PC-3 (cell line): ENCODE measurements at regions not wholly inside any gene's neighbourhood (a gene's known extent, or its start where the extent isn't known, plus 50 kb on each side); places are given as distances from the start of the nearest gene placed in this dataset.

Experiments used
- ATAC-seq: fragments of 200-7000 bp; cut with Tn5 transposase; 2 replicates; pipeline ENCODE4 v1.9.1; 2020; ENCODE audit warnings: mild to moderate bottlenecking, moderate library complexity
- BruUV-seq: library from RNA; stranded (reverse); fragments of 400-500 nt; replicated peaks from 2 replicates; lab custom pipeline; 2021; lab: Mats Ljungman, UMichigan
- CTCF ChIA-PET: fragments of 300-600 bp; sonication (Branson Sonifier 250); formaldehyde crosslinking; loops from one replicate; lab custom pipeline; 2022; ENCODE audit warnings: antibody characterized with exemption; lab: Charles Lee
- POLR2A ChIA-PET: fragments of 300-600 bp; sonication (Branson Sonifier 250); formaldehyde crosslinking; loops from one replicate; lab custom pipeline; 2022; ENCODE audit warnings: antibody characterized with exemption; ENCODE audit not compliant: unreplicated experiment; lab: Charles Lee
- DNase-seq: peaks from one replicate; pipeline ENCODE4 v3.0.0-alpha.2; 2015
- H2AFZ ChIP-seq: fragments of 300-600 bp; sonication (generic); 2 replicates; pipeline ENCODE4 v1.6.0; 2016; ENCODE audit warnings: antibody characterized with exemption, low read length
- H3F3A ChIP-seq: fragments of 300-600 bp; sonication (generic); one replicate; pipeline ENCODE4 v1.6.0; 2017; ENCODE audit warnings: antibody characterized with exemption, low read length, control low read depth, mild to moderate bottlenecking; ENCODE audit not compliant: unreplicated experiment
- H3K27ac ChIP-seq: fragments of 300-600 bp; sonication (generic); 2 replicates; pipeline ENCODE4 v1.5.1; 2016; ENCODE audit warnings: mild to moderate bottlenecking, low read length
- H3K27me3 ChIP-seq: fragments of 300-600 bp; sonication (generic); 2 replicates; pipeline ENCODE4 v1.6.1; 2016; ENCODE audit warnings: low read length, mixed read lengths
- H3K36me3 ChIP-seq: fragments of 300-600 bp; sonication (generic); 2 replicates; pipeline ENCODE4 v1.6.1; 2016; ENCODE audit warnings: low read depth, mixed run types, low read length, mixed read lengths
- H3K4me1 ChIP-seq: fragments of 300-600 bp; sonication (generic); 2 replicates; pipeline ENCODE4 v1.5.1; 2016; ENCODE audit warnings: low read length; ENCODE audit not compliant: insufficient read depth
- H3K4me2 ChIP-seq: fragments of 300-600 bp; sonication (generic); 2 replicates; pipeline ENCODE4 v1.6.0; 2016; ENCODE audit warnings: low read length
- H3K4me3 ChIP-seq: fragments of 300-600 bp; sonication (generic); 2 replicates; pipeline ENCODE4 v1.5.1; 2016; ENCODE audit warnings: mild to moderate bottlenecking, low read length, mixed read lengths
- H3K79me2 ChIP-seq: fragments of 300-600 bp; sonication (generic); 2 replicates; pipeline ENCODE4 v1.6.1; 2017; ENCODE audit warnings: low read length, mixed read lengths
- H3K9ac ChIP-seq: fragments of 300-600 bp; sonication (generic); 2 replicates; pipeline ENCODE4 v1.6.0; 2016; ENCODE audit warnings: mild to moderate bottlenecking, low read length
- H3K9me2 ChIP-seq: fragments of 300-600 bp; sonication (generic); replicated peaks from 2 replicates; pipeline ENCODE4 v1.6.1; 2016; ENCODE audit warnings: mixed run types, low read length, mixed read lengths
- H3K9me3 ChIP-seq: fragments of 300-600 bp; sonication (generic); 2 replicates; pipeline ENCODE4 v1.6.1; 2016; ENCODE audit warnings: low read length, mixed read lengths
- H4K20me1 ChIP-seq: fragments of 300-600 bp; sonication (generic); 2 replicates; pipeline ENCODE4 v1.6.1; 2016; ENCODE audit warnings: low read length, mixed read lengths
- EZH2 ChIP-seq: fragments of 300-600 bp; sonication (generic); IDR thresholded peaks from one replicate; pipeline ENCODE4 v1.6.1; 2017; ENCODE audit warnings: antibody characterized with exemption, mild to moderate bottlenecking, low read length; ENCODE audit not compliant: unreplicated experiment
- EZH2phosphoT487 ChIP-seq: fragments of 300-600 bp; sonication (generic); IDR thresholded peaks from 2 replicates; pipeline ENCODE4 v1.6.1; 2018; ENCODE audit warnings: mild to moderate bottlenecking, antibody characterized with exemption, low read length, borderline replicate concordance
- intact Hi-C: fragments of 100-400 bp; cut with micrococcal nuclease; formaldehyde crosslinking; loops from 2 replicates; pipeline ENCODE4 v1.9.0; 2023
- TF ChIP-seq, protein P1 (sequence below): fragments of 300-600 bp; sonication (generic); conservative IDR thresholded peaks from 2 replicates; pipeline ENCODE4 v1.5.1; 2017; ENCODE audit warnings: antibody characterized with exemption, low read depth, mild to moderate bottlenecking, low read length

DNA sequence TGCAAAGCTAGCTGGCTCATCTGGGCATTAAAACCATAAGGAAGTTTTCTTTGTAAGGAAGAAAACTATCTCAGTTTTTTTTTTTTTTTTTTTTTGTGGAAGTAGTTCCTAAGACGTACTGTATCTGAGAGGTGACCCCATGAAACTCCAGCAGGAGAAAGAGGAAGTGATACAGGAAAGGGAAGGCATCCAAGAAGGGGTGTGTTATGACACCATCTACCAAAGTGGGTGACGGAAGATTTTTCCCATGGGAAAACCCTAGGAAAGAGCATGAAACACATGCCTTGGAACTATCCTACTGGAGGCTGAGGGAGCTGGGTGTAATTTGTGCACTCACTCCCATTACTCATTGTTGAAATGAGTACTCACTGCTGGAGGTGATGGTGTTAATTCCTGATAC is 63.8 kb upstream of the ARHGAP20 start:
- TF ChIP-seq EZH2 = no peak
- TF ChIP-seq, protein P1, sequence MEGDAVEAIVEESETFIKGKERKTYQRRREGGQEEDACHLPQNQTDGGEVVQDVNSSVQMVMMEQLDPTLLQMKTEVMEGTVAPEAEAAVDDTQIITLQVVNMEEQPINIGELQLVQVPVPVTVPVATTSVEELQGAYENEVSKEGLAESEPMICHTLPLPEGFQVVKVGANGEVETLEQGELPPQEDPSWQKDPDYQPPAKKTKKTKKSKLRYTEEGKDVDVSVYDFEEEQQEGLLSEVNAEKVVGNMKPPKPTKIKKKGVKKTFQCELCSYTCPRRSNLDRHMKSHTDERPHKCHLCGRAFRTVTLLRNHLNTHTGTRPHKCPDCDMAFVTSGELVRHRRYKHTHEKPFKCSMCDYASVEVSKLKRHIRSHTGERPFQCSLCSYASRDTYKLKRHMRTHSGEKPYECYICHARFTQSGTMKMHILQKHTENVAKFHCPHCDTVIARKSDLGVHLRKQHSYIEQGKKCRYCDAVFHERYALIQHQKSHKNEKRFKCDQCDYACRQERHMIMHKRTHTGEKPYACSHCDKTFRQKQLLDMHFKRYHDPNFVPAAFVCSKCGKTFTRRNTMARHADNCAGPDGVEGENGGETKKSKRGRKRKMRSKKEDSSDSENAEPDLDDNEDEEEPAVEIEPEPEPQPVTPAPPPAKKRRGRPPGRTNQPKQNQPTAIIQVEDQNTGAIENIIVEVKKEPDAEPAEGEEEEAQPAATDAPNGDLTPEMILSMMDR = no peak
- no peak for TF ChIP-seq EZH2phosphoT487
- Histone ChIP-seq H3K27ac (no peak overlapping the region), H3K36me3 (no peaks in the 10 kb centered on the region), H3K4me2 (no peak overlapping the region), H2AFZ (no peak overlapping the region), H3K4me3 (no peak overlapping the region), H3K9me2 (no peaks in the 10 kb centered on the region), H3K79me2 (no peaks in the 10 kb centered on the region), H3K4me1 (no peaks in the 10 kb centered on the region; the same call in 1 of the 2 replicates), H4K20me1 (no peaks in the 10 kb centered on the region), H3K27me3 (no peaks in the 10 kb centered on the region), H3K9me3 (no peaks in the 10 kb centered on the region), H3F3A (no peaks in the 10 kb centered on the region), H3K9ac (no peak overlapping the region)
- no peak for ATAC-seq
- intact Hi-C loops = no loop called here
- DNase-seq = no peak
- POLR2A ChIA-PET = no interaction called here
- CTCF ChIA-PET = no interaction called here
- no TSS peak for BruUV-seq

- no peak overlapping the region for H3K4me3 ChIP-seq
- H2AFZ ChIP-seq = no peak overlapping the region
- no peaks in the 10 kb centered on the region for H3K9me3 ChIP-seq
- no peak overlapping the region for H3K27ac ChIP-seq
- CTCF ChIA-PET = no interaction called here
- no peaks in the 10 kb centered on the region for H3F3A ChIP-seq
- H3K9me2 ChIP-seq = no peaks in the 10 kb centered on the region
- H3K9ac ChIP-seq = no peak overlapping the region
- H3K27me3 ChIP-seq = no peaks in the 10 kb centered on the region
- no peaks in the 10 kb centered on the region for H3K79me2 ChIP-seq
- H3K4me1 ChIP-seq = no peaks in the 10 kb centered on the region; the same call in 1 of the 2 replicates
- no peaks in the 10 kb centered on the region for H4K20me1 ChIP-seq
- ATAC-seq (no peak), DNase-seq (no peak)
- H3K4me2 ChIP-seq = no peak overlapping the region
- no peaks in the 10 kb centered on the region for H3K36me3 ChIP-seq
- POLR2A ChIA-PET = no interaction called here
- no TSS peak for BruUV-seq
- intact Hi-C loops = no loop called here
- TF ChIP-seq EZH2 (no peak), EZH2phosphoT487 (no peak)
- TF ChIP-seq, protein P1 = no peak
These were observed 62.1 kb upstream of the ARHGAP20 start for GRCh38 chr11:110774138-110775014.

DNA sequence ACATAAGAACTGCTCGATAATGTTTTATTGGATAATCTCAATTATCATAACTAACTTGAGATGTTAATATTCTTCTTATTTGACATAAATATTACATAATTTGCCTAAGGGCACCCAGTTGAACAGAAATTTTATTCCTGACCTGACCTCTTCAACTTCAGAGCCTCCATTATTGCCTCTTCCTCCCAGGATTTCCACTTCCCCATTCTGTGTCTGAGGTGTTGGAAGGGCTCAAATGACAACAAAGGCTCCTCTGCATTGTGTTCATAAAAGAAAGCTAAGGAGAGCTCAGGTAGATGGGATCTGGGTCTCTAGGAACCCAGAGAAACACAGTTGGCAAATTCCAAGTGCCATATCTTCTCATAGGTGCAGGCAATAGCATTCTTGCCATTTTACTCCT is 61.2 kb upstream of the ARHGAP20 start:
- TF ChIP-seq EZH2phosphoT487 (no peak), EZH2 (no peak)
- TF ChIP-seq, protein P1 = no peak
- intact Hi-C loops = no loop called here
- Histone ChIP-seq H3K27me3 (no peaks in the 10 kb centered on the region), H3K4me1 (no peaks in the 10 kb centered on the region; the same call in 1 of the 2 replicates), H3K9me3 (no peaks in the 10 kb centered on the region), H4K20me1 (no peaks in the 10 kb centered on the region), H3K9ac (no peak overlapping the region), H3K9me2 (no peaks in the 10 kb centered on the region), H3K4me2 (no peak overlapping the region), H3K79me2 (no peaks in the 10 kb centered on the region), H3K36me3 (no peaks in the 10 kb centered on the region), H3F3A (no peaks in the 10 kb centered on the region), H2AFZ (no peak overlapping the region), H3K27ac (no peak overlapping the region), H3K4me3 (no peak overlapping the region)
- BruUV-seq = no TSS peak
- no peak for DNase-seq
- ChIA-PET POLR2A (no interaction called here), CTCF (no interaction called here)
- ATAC-seq = no peak
